ENCODE measurements at regions not wholly inside any gene's neighbourhood (a gene's known extent, or its start where the extent isn't known, plus 50 kb on each side); places are given as distances from the start of the nearest gene placed in this dataset.
"Not testable (repeated sequence)": the region's sequence is repeated elsewhere in the genome, so short reads cannot be mapped to it uniquely, and the experiment has no call there.

DNA sequence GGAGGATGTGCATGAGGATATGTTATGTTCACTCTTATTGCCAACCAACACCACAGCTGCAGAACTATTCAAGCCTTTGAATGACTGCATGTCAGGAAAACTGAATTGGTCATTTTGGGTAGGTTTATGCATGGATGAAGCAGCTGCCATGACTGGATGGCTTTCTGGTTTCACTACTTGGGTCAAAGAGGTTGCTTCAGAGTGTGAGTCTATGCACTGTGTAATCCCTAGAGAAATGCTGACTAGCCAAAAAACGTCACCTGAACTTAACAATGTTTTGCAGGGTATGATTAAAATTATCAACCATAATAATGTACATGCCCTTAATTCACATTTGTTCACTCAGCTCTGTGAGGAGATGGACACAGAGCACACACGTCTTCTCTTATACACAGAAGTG is 206.7 kb upstream of the RBBP8 start:
- in situ Hi-C loops (cut with HindIII; ENCODE audit: low pct_unique_long_range_greater_than_20kb, low sequenced_read_pairs) = no loop called here
- no peak for DNase-seq (ENCODE audit: low read depth, low spot score)

DNA sequence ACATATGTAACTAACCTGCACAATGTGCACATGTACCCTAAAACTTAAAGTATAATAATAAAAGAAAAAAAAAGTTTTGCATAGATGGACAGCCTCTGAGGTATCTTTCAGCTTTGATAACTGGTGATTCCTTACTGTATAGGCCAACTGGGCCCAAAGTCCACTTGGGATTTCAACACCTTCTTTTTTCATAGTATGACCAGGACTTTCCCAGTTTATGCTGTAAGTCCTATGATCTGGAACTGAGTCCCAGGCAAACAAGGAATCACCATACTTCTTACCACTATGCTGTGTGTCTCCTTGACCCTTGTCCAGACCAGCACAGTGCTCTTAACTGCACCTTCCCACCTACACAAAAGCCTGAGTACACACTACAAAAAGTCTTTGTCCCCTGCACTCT is 205.1 kb upstream of the RBBP8 start:
- DNase-seq (ENCODE audit: low read depth, low spot score) = no peak
- in situ Hi-C loops (cut with HindIII; ENCODE audit: low pct_unique_long_range_greater_than_20kb, low sequenced_read_pairs) = no loop called here

DNA sequence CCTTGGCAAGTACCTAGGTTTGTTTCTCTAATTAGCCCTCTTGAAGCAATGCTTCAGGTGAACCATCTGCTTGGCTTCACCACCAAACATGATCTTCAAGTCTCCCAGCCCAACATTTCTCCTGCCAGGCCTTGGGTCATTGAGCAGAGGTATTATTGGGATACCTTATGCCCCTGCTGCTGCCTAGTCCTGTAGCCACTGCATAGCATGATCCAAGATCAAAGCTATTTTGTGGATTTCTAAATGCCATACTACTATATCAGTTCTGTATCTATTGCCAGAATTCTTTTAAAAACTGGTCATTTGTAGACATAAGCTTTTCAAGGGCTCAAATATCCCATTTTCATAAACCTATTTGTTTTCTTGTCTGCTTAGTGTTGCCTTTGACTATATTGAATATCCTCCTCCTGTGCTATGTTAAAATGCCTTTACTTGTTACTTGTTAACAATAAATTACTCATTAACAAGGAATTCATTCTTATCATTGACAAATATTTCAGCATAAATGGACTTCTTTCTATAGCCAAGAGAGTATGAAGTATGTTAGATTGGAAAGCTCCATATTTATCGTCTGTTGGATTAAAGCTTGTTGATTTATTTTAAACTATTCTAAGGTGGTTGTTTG is 204.5 kb upstream of the RBBP8 start:
- DNase-seq (ENCODE audit: low read depth, low spot score) = no peak
- in situ Hi-C loops (cut with HindIII; ENCODE audit: low pct_unique_long_range_greater_than_20kb, low sequenced_read_pairs) = no loop called here

DNA sequence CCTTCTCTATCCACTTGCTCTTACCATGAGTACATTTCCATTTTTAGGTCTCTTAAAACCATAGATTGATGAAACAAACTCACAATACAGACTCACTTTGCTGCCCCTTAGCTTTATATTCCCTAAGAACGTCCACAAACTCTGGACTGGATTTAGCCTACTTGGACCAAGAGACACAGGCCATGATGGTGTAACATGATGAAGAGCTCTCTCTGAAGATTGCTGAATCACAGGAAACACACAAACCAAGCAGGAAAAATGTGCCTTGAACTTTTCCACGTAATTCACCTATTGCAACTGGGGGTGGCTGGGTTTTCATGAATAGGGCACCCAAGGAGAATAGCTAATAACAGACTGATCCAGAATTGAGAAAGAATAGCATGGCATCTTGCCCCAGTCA is 201.7 kb upstream of the RBBP8 start:
- DNase-seq (ENCODE audit: low read depth, low spot score) = no peak
- in situ Hi-C loops (cut with HindIII; ENCODE audit: low pct_unique_long_range_greater_than_20kb, low sequenced_read_pairs) = no loop called here

GRCh38 chr18:22734105-22734661 is 198.9 kb upstream of the RBBP8 start:
- DNase-seq (ENCODE audit: low read depth, low spot score) = no peak
- in situ Hi-C loops (cut with HindIII; ENCODE audit: low pct_unique_long_range_greater_than_20kb, low sequenced_read_pairs) = no loop called here

GRCh38 chr18:22734791-22735627 is 198.1 kb upstream of the RBBP8 start:
- in situ Hi-C loops (cut with HindIII; ENCODE audit: low pct_unique_long_range_greater_than_20kb, low sequenced_read_pairs) = no loop called here
- DNase-seq (ENCODE audit: low read depth, low spot score) = no peak

DNA sequence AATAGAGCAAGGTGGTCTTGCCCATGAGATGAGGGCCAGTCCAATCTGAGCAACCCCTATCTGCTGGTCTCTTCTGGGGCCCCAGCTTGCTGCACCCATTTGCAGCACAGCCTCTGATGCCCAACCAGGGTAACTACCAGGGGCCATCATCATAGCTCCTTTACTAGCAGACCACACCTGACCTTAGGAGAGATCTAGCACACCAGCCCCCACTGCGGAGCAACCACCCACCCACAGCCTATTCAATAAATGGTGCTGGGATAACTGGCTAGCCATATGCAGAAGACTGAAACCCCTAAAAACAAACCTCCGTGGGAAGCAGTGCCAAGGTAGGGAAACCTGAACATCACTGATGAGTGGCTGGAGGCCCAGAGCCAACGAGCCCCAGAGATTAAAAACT is 196.1 kb upstream of the RBBP8 start:
- in situ Hi-C loops (cut with HindIII; ENCODE audit: low pct_unique_long_range_greater_than_20kb, low sequenced_read_pairs) = no loop called here
- no peak for DNase-seq (ENCODE audit: low read depth, low spot score)

DNA sequence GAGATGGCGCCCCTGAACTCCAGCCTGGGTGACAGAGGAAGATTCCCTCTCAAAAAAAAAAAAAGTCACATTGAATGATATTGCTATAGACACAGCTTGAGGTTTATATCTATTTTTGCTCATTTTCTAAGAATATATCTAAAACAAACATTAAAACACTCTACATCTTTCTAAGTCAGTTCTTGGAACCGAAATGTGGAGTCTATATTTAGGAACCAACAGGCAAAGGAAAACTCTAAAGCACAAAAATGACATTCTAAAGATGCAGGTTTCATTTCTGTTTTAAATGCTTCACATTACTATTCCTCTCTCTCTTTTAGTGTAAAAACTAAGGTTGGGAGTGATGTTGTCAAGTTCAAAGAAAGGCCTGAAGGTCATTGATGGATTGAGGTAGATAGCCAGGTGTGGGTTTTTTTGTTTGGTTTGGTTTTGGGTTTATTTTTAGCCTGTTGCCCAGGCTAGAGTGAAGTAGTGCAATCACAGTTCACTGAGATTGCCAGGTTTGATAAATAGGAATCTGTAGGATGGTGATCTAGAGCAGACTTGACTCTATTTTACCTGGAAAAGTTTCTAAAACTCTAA is 194.0 kb upstream of the RBBP8 start:
- in situ Hi-C loops (cut with HindIII; ENCODE audit: low pct_unique_long_range_greater_than_20kb, low sequenced_read_pairs) = no loop called here
- no peak for DNase-seq (ENCODE audit: low read depth, low spot score)

GRCh38 chr18:22739789-22740188 is 193.3 kb upstream of the RBBP8 start:
- in situ Hi-C loops (cut with HindIII; ENCODE audit: low pct_unique_long_range_greater_than_20kb, low sequenced_read_pairs) = no loop called here
- no peak for DNase-seq (ENCODE audit: low read depth, low spot score)

DNA sequence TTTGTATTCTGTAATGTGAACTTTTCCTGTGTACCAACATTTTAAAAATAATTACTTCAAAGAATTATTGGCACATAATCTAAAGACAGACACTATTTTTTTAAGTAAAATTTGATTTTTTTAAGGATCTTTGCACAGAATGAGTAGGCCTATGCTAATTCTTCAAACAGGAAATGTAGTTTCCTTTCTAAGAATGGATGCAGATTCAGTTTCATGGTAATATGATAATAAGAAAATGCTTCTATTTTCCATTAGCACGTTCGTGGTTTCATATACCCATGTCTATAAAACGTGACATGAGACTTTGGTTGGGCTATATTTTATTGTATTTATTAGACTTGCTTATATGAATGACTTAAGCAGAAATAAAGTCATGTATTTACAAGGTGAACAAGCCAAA is 191.8 kb upstream of the RBBP8 start:
- no peak for DNase-seq (ENCODE audit: low read depth, low spot score)
- in situ Hi-C loops (cut with HindIII; ENCODE audit: low pct_unique_long_range_greater_than_20kb, low sequenced_read_pairs) = no loop called here

DNA sequence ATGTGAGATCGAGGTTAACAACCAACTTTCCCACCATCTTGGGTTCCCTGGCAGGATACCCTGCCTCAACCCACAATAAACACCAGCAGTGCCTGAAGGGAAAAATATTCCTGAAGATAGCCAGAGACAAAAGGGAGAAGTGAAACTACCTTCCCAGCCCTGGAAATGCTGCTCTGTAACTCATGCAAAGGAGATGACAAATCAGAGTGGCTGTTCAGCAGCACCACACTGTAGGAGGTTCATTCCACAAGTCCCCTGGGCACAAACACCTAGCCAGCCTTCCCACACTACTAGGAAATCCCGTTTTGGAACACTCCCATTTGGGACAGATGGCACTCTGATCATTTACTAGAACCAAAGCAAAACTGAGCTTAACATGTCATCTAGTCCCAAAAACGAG is 190.7 kb upstream of the RBBP8 start:
- in situ Hi-C loops (cut with HindIII; ENCODE audit: low pct_unique_long_range_greater_than_20kb, low sequenced_read_pairs) = no loop called here
- DNase-seq (ENCODE audit: low read depth, low spot score) = no peak

GRCh38 chr18:22745966-22746365 is 187.2 kb upstream of the RBBP8 start:
- DNase-seq (ENCODE audit: low read depth, low spot score) = no peak
- in situ Hi-C loops (cut with HindIII; ENCODE audit: low pct_unique_long_range_greater_than_20kb, low sequenced_read_pairs) = no loop called here

GRCh38 chr18:22752014-22752413 is 181.1 kb upstream of the RBBP8 start:
- in situ Hi-C loops (cut with HindIII; ENCODE audit: low pct_unique_long_range_greater_than_20kb, low sequenced_read_pairs) = no loop called here
- DNase-seq (ENCODE audit: low read depth, low spot score) = no peak

DNA sequence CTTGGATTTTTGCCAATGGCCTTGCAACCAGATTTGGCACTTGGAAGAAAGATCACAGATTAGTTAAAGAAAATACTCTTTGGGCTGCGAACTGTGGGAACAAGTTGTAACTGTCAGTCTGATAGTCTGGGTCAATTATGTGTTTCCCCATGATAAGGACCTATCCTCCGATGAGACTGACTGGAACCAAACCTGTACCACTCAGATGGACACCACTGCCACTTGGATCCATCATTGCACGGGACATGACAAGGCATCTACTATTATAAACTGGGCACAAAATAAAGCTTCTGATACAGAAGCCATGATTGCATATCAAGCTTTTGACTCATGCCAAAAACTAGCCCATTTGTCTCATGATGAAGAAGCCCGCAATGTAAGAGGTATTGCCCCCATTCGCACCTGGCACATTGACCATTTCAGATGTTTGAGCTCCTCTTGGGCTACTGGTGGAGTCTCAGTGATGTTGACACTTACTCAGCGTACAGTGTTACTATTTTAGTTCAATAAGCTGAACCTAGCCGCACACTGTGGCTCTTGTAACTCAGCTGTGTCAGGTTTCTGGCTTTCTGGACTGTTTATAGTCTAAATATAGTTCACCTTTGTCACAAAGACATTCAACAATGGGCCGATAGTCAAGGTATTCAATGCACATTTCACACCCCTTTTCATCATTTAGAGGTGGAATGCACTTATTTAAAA is 179.8 kb upstream of the RBBP8 start:
- no peak for DNase-seq (ENCODE audit: low read depth, low spot score)
- in situ Hi-C loops (cut with HindIII; ENCODE audit: low pct_unique_long_range_greater_than_20kb, low sequenced_read_pairs) = no loop called here

DNA sequence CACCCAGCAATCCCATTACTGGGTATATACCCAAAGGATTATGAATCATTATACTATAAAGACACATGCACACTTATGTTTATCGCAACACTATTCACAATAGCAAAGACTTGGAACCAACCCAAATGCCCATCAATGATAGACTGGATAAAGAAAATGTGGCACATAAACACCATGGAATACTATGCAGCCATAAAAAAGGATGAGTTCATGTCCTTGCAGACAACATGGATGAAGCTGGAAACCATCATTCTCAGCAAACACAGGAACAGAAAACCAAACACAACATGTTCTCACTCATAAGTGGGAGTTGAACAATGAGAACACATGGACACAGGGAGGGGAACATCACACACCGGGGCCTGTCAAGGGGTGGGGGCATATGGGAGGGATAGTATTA is 169.1 kb upstream of the RBBP8 start:
- DNase-seq (ENCODE audit: low read depth, low spot score); in situ Hi-C loops (cut with HindIII; ENCODE audit: low pct_unique_long_range_greater_than_20kb, low sequenced_read_pairs): not testable (repeated sequence)

DNA sequence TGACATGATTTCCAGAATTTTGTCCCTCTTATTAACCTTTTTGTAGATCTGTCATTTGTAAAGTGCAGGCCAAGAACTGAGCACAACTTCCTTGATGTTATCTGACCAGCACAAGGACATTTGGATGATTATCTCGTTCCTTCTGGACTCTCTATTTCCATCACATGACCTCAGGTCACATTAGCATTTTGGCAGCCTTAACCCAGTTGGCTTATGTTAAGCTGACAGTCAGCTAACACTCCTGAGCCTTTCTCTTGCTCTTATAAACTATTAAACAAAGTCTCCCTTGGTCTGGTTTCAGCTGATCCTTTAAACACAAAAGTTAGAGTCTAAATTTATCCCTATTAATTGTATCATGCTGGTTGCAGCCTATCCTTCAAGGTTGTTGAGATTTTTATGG is 167.2 kb upstream of the RBBP8 start:
- peak; percentile 3 for DNase-seq (ENCODE audit: low read depth, low spot score)
- in situ Hi-C loops (cut with HindIII; ENCODE audit: low pct_unique_long_range_greater_than_20kb, low sequenced_read_pairs) = no loop called here

DNA sequence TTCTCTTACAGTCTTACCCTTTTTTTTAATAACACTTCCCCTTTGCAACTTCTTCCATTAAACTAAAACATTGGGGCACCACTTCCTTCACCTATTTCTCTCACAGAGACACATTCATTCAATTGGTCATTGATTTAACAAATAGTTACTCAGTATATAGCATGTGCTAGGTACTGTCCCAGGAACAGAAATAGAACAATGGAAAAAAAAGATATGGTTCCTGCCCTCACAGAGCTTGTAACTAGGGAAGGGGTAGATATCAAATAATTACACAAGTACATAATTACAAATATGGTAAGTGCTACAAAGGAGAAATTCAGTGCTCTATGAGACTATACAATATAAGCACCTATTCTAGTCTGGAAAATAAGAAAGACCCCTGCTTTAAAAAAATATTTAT is 165.5 kb upstream of the RBBP8 start:
- DNase-seq (ENCODE audit: low read depth, low spot score) = no peak
- in situ Hi-C loops (cut with HindIII; ENCODE audit: low pct_unique_long_range_greater_than_20kb, low sequenced_read_pairs) = no loop called here

GRCh38 chr18:22773944-22774343 is 159.2 kb upstream of the RBBP8 start:
- in situ Hi-C loops (cut with HindIII; ENCODE audit: low pct_unique_long_range_greater_than_20kb, low sequenced_read_pairs) = no loop called here
- no peak for DNase-seq (ENCODE audit: low read depth, low spot score)

Measured in SK-MEL-5 (cell line).